ENCODE measurements at regions not wholly inside any gene's neighbourhood (a gene's known extent, or its start where the extent isn't known, plus 50 kb on each side); places are given as distances from the start of the nearest gene placed in this dataset.

GRCh38 chr12:107976331-107976730 is 152.8 kb upstream of the WSCD2 start:
- TF ChIP-seq CTCF (IDR thresholded peaks at IDR 0.05; ENCODE audit: borderline replicate concordance, extremely low read depth, insufficient read depth): no peak
- H3K27ac ChIP-seq (ENCODE audit: low read depth in 2 of 2, low read length in 2 of 2): no peak overlapping the region
- no peaks in the 10 kb centered on the region for H3K4me1 ChIP-seq (ENCODE audit: control insufficient read depth in 2 of 3, insufficient read depth in 2 of 3, low read depth in 1 of 3, low read length in 3 of 3)
- no peak overlapping the region for H3K9ac ChIP-seq (ENCODE audit: low read length in 3 of 3)
- FAIRE-seq: no peak
- no peaks in the 10 kb centered on the region for H3K27me3 ChIP-seq (ENCODE audit: control insufficient read depth, insufficient read depth, low read length)
- H3K9me3 ChIP-seq (ENCODE audit: control insufficient read depth in 2 of 3, insufficient read depth in 1 of 3, low read length in 3 of 3): peaks cover 0 to 12% (median 8%) of the 10 kb centered on the region in 3 donors
- intact Hi-C loops (cut with DNase I): no loop called here
- no peak for DNase-seq
- H3K4me3 ChIP-seq (ENCODE audit: low read length in 3 of 3): no peak overlapping the region
- no peaks in the 10 kb centered on the region for H3K36me3 ChIP-seq (ENCODE audit: control insufficient read depth in 2 of 3, insufficient read depth in 3 of 3, low read length in 3 of 3)

- Histone ChIP-seq H3K4me1 (ENCODE audit: control insufficient read depth in 2 of 3, insufficient read depth in 2 of 3, low read depth in 1 of 3, low read length in 3 of 3) (no peaks in the 10 kb centered on the region), H3K27ac (ENCODE audit: low read depth in 2 of 2, low read length in 2 of 2) (no peak overlapping the region), H3K36me3 (ENCODE audit: control insufficient read depth in 2 of 3, insufficient read depth in 3 of 3, low read length in 3 of 3) (no peaks in the 10 kb centered on the region), H3K27me3 (ENCODE audit: control insufficient read depth, insufficient read depth, low read length) (no peaks in the 10 kb centered on the region), H3K9ac (ENCODE audit: low read length in 3 of 3) (no peak overlapping the region), H3K4me3 (ENCODE audit: low read length in 3 of 3) (no peak overlapping the region), H3K9me3 (ENCODE audit: control insufficient read depth in 2 of 3, insufficient read depth in 1 of 3, low read length in 3 of 3) (peaks cover 0 to 10% (median 8%) of the 10 kb centered on the region in 3 donors)
- FAIRE-seq: no peak
- intact Hi-C loops (cut with DNase I): no loop called here
- DNase-seq: no peak
- TF ChIP-seq CTCF (IDR thresholded peaks at IDR 0.05; ENCODE audit: borderline replicate concordance, extremely low read depth, insufficient read depth): no peak
Observed at GRCh38 chr12:107978201-107978600, 150.9 kb upstream of the WSCD2 start.

- no peaks in the 10 kb centered on the region for H3K36me3 ChIP-seq (ENCODE audit: control insufficient read depth in 2 of 3, insufficient read depth in 3 of 3, low read length in 3 of 3)
- intact Hi-C loops (cut with DNase I): no loop called here
- H3K9ac ChIP-seq (ENCODE audit: low read length in 3 of 3): no peak overlapping the region
- no peak overlapping the region for H3K27ac ChIP-seq (ENCODE audit: low read depth in 2 of 2, low read length in 2 of 2)
- no peak for FAIRE-seq
- no peaks in the 10 kb centered on the region for H3K4me1 ChIP-seq (ENCODE audit: control insufficient read depth in 2 of 3, insufficient read depth in 2 of 3, low read depth in 1 of 3, low read length in 3 of 3)
- H3K4me3 ChIP-seq (ENCODE audit: low read length in 3 of 3): no peak overlapping the region
- DNase-seq: no peak
- H3K27me3 ChIP-seq (ENCODE audit: control insufficient read depth, insufficient read depth, low read length): no peaks in the 10 kb centered on the region
- peaks cover 0 to 8% (median 8%) of the 10 kb centered on the region in 3 donors for H3K9me3 ChIP-seq (ENCODE audit: control insufficient read depth in 2 of 3, insufficient read depth in 1 of 3, low read length in 3 of 3)
- no peak for TF ChIP-seq CTCF (IDR thresholded peaks at IDR 0.05; ENCODE audit: borderline replicate concordance, extremely low read depth, insufficient read depth)
Observed at GRCh38 chr12:107978641-107979040, 150.4 kb upstream of the WSCD2 start.

GRCh38 chr12:107983756-107984472 is 145.2 kb upstream of the WSCD2 start:
- Histone ChIP-seq H3K9me3 (ENCODE audit: control insufficient read depth in 2 of 3, insufficient read depth in 1 of 3, low read length in 3 of 3) (no peaks in the 10 kb centered on the region), H3K4me3 (ENCODE audit: low read length in 3 of 3) (no peak overlapping the region)

More at GRCh38 chr12:107983756-107984472, 145.2 kb upstream of the WSCD2 start:
- intact Hi-C loops (cut with DNase I): no loop called here
- no peak overlapping the region for H3K27ac ChIP-seq (ENCODE audit: low read depth in 2 of 2, low read length in 2 of 2)
- no peaks in the 10 kb centered on the region for H3K36me3 ChIP-seq (ENCODE audit: control insufficient read depth in 2 of 3, insufficient read depth in 3 of 3, low read length in 3 of 3)
- DNase-seq (no peak), FAIRE-seq (no peak)
- no peak for TF ChIP-seq CTCF (IDR thresholded peaks at IDR 0.05; ENCODE audit: borderline replicate concordance, extremely low read depth, insufficient read depth)
- no peaks in the 10 kb centered on the region for H3K4me1 ChIP-seq (ENCODE audit: control insufficient read depth in 2 of 3, insufficient read depth in 2 of 3, low read depth in 1 of 3, low read length in 3 of 3)
- no peaks in the 10 kb centered on the region for H3K27me3 ChIP-seq (ENCODE audit: control insufficient read depth, insufficient read depth, low read length)
- no peak overlapping the region for H3K9ac ChIP-seq (ENCODE audit: low read length in 3 of 3)

Measured in kidney (tissue), 13 donors.